Astrocyte of the cerebellum (primary cell): ENCODE measurements at regions not wholly inside any gene's neighbourhood (a gene's known extent, or its start where the extent isn't known, plus 50 kb on each side); places are given as distances from the start of the nearest gene placed in this dataset.

Experiments used
- DNase-seq: peaks from one replicate; pipeline ENCODE4 v3.0.0-alpha.2; 2011; ENCODE audit warnings: low read depth
- H3K4me3 ChIP-seq: 2 replicates; pipeline ENCODE4 v1.5.1; 2011; ENCODE audit warnings: mild to moderate bottlenecking, low read depth, low read length, moderate library complexity
- in situ Hi-C: cut with HindIII; loops from 2 replicates; pipeline ENCODE4 v1.10.0; 2017; ENCODE audit warnings: low sequenced_read_pairs
- TF ChIP-seq, protein P1 (sequence below): IDR thresholded peaks from 2 replicates; pipeline ENCODE4 v1.5.1; 2012; ENCODE audit warnings: low read length, low read depth, moderate library complexity, mild to moderate bottlenecking; ENCODE audit errors: missing control alignments

DNA sequence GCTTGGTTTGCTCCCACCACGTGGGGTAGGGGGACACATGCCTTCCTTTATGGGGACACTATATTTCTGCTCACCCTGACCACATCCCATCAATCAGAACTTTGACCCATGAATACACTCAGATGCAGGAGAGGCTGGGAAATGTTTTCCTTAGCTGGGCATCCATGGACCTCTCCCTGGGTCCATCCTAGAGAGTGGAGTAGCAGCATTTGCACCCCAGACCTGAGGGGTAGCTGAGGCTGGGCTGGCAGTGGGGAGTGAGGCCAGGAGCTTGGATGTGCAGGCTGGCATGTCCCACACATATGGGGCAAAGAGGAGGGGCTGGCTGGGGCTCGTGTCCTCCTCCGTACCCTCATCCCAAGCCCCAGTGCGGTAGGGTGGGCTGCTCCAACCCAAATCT, 152.8 kb downstream of the TM9SF2 start:
- in situ Hi-C loops, result loop anchor here (25.0 kb wide), 1 partner anchor 583 kb away; no protein-coding TSS in a partner anchor
- no peak for DNase-seq
- no peak overlapping the region for H3K4me3 ChIP-seq
- TF ChIP-seq, protein P1, sequence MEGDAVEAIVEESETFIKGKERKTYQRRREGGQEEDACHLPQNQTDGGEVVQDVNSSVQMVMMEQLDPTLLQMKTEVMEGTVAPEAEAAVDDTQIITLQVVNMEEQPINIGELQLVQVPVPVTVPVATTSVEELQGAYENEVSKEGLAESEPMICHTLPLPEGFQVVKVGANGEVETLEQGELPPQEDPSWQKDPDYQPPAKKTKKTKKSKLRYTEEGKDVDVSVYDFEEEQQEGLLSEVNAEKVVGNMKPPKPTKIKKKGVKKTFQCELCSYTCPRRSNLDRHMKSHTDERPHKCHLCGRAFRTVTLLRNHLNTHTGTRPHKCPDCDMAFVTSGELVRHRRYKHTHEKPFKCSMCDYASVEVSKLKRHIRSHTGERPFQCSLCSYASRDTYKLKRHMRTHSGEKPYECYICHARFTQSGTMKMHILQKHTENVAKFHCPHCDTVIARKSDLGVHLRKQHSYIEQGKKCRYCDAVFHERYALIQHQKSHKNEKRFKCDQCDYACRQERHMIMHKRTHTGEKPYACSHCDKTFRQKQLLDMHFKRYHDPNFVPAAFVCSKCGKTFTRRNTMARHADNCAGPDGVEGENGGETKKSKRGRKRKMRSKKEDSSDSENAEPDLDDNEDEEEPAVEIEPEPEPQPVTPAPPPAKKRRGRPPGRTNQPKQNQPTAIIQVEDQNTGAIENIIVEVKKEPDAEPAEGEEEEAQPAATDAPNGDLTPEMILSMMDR, result no peak

DNA sequence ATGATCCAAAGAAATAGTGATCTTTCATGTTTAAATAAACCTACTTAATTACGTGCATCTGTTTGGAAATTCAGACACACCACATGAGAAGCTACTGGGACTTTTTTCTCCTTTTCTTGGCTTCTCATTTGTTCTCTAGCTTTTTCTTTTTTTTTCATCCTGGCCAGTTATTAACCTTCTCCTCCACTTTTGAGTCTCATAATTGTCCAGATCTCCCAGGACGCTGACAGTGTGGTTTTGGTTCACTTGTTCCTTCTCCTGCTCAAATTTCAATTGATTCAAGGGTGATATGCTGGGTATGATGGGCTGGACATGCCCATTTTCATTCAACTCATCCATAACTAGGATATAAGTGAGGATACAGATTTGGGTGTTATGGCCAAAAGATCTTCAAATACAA, 152.3 kb downstream of the TM9SF2 start:
- in situ Hi-C loops, result loop anchor here (25.0 kb wide), 1 partner anchor 584 kb away; no protein-coding TSS in a partner anchor

DNA sequence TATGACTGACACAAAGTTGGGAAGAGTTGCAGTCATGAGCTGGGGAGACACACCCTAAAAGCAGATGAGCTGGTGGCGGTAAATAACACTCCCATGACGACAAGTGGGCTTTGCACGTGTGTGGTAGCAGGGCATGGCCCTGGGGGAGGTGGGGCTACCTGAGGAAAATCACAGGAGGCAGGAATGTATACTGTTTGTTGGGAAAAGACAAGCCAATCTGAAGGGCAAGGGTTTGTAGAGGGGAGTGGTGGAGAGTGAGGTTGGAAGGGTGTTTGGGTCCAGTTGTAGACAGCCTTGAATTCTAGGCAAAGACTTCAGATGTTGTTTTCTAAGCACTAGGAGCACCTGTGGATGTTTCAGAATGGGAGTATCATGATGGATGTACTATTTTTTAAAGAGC, 151.6 kb downstream of the TM9SF2 start:
- TF ChIP-seq, protein P1, result no peak
- in situ Hi-C loops, result loop anchor here (25.0 kb wide), 1 partner anchor 584 kb away; no protein-coding TSS in a partner anchor
- no peak for DNase-seq
- H3K4me3 ChIP-seq, result no peak overlapping the region

More for the DNA sequence above, 152.3 kb downstream of the TM9SF2 start:
- TF ChIP-seq, protein P1, result no peak
- DNase-seq, result no peak
- H3K4me3 ChIP-seq, result no peak overlapping the region

DNA sequence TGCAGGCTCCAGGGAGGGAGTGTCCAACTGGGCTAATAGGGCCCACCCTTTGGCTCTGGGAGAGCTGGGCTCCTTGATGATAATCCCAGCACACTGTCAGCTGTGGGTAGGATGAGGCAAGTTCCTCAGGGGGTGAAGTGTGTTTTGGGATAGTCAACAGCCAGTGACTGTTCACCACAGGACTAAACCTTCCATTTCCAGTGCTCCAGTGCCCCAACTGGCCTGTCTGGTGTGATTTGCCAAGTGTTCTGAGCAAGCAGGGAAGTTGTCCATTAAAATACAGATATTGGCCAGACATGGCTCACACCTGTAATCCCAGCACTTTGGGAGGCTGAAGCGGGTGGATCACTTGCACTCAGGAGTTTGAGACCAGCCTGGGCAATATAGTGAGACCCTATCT, 150.9 kb downstream of the TM9SF2 start:
- TF ChIP-seq, protein P1, result no peak
- in situ Hi-C loops, result loop anchor here (25.0 kb wide), 1 partner anchor 585 kb away; no protein-coding TSS in a partner anchor
- H3K4me3 ChIP-seq, result no peak overlapping the region
- no peak for DNase-seq

DNA sequence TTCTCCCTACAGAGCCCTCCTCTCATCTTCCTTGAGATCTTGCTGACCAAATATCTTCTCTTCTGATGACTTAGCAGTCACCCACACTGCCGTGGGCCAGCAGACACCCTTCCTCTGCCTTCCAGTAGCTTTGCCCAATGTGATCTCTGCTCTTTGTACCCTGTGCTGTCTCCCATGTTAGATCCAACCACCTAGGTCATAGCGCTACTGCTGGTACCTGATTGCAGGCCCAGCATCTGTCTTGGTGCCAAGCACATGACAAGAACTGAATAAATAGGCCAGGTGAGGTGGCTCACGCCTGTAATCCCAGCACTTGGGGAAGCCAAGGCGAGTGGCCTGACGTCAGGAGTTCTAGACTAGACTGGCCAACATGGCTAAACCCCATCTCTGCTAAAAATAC, 149.7 kb downstream of the TM9SF2 start:
- H3K4me3 ChIP-seq, result no peak overlapping the region
- in situ Hi-C loops, result loop anchor here (25.0 kb wide), 1 partner anchor 586 kb away; no protein-coding TSS in a partner anchor
- no peak for DNase-seq
- TF ChIP-seq, protein P1, result no peak

DNA sequence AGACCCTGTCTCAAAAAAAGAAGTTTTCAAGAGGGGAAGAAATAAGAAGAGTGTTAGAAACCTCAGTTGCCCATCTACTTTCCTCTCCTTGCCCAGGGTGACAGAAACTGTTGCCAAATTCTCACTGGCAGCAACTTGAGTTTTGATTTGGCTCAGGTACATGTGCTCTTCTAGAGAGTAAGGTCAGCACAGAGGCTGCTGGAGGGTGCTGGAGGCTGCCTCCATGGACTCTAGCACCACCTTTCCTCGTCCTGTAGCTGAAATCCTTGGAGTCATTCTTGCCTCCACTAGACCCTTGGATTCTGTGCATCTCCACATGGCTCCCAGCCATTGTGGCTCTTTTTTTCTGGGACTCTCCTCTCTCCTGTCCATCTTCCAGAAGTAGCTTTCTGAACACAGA, 149.1 kb downstream of the TM9SF2 start:
- TF ChIP-seq, protein P1, result no peak
- no peak overlapping the region for H3K4me3 ChIP-seq
- DNase-seq, result no peak
- in situ Hi-C loops, result loop anchor here (25.0 kb wide), 1 partner anchor 587 kb away; no protein-coding TSS in a partner anchor
